Testis (tissue), 2 donors: ENCODE measurements at regions not wholly inside any gene's neighbourhood (a gene's known extent, or its start where the extent isn't known, plus 50 kb on each side); places are given as distances from the start of the nearest gene placed in this dataset.
"Not testable (repeated sequence)": the region's sequence is repeated elsewhere in the genome, so short reads cannot be mapped to it uniquely, and the experiment has no call there.

Experiments used
- DNase-seq: peaks from one replicate; pipeline ENCODE4 v3.0.0-alpha.2; 2019
- H3K27ac ChIP-seq, 2 donors: fragments of 200-600 bp; sonication (generic); one replicate each; pipeline ENCODE4 v1.5.1; 2019
- H3K27me3 ChIP-seq: fragments of 200-600 bp; sonication (generic); one replicate; pipeline ENCODE4 v1.5.1; 2019
- H3K36me3 ChIP-seq: fragments of 200-600 bp; sonication (generic); one replicate; pipeline ENCODE4 v1.5.1; 2017; ENCODE audit warnings: low read depth; ENCODE audit errors: missing control alignments
- H3K4me1 ChIP-seq: fragments of 200-600 bp; sonication (generic); one replicate; pipeline ENCODE4 v1.5.1; 2019
- H3K4me3 ChIP-seq, 2 donors: fragments of 200-600 bp; sonication (generic); one replicate each; pipeline ENCODE4 v1.5.1; 2017 to 2019
- H3K9me3 ChIP-seq: fragments of 200-600 bp; sonication (generic); one replicate; pipeline ENCODE4 v1.5.1; 2017
- CTCF ChIP-seq, 3 experiments: fragments of 450-650 bp in 2 of 3; fragments of 200-600 bp in 1 of 3; sonication (generic) in 1 of 3; IDR thresholded peaks; one replicate each; pipeline ENCODE4 v1.5.1; 2016 to 2019; ENCODE audit warnings: antibody characterized with exemption in 3 of 3, mild to moderate bottlenecking in 2 of 3, moderate library complexity in 1 of 3
- POLR2A ChIP-seq: fragments of 450-650 bp; IDR thresholded peaks from one replicate; pipeline ENCODE4 v1.6.1; 2017; ENCODE audit warnings: antibody characterized with exemption, mild to moderate bottlenecking, moderate library complexity
- WGBS, 2 donors: methylation state at CpG; one replicate each; pipeline ENCODE4 v1.1.5; 2018; 5-methylcytosine and 5-hydroxymethylcytosine counted together
- intact Hi-C: fragments of 100-400 bp; cut with DNase I; formaldehyde crosslinking; loops from one replicate; pipeline ENCODE4 v1.15.1; 2023; ENCODE audit warnings: low total_unique reads

GRCh38 chr12:91743280-91743679 lies 402.4 kb downstream of the BTG1 start:
- Histone ChIP-seq H3K27ac (no peak overlapping the region), H3K4me1 (no peaks in the 10 kb centered on the region), H3K27me3 (no peaks in the 10 kb centered on the region), H3K36me3 (no peaks in the 10 kb centered on the region), H3K9me3 (no peaks in the 10 kb centered on the region), H3K4me3 (no peak overlapping the region)
- WGBS, 2 donors: 84 to 90% methylated on average over 5 of the region's 5 CpGs
- TF ChIP-seq CTCF (IDR thresholded peaks at IDR 0.05): no peak
- TF ChIP-seq POLR2A: no peak
- intact Hi-C loops: no loop called here
- DNase-seq: no peak

- Histone ChIP-seq H3K27me3 (no peaks in the 10 kb centered on the region), H3K4me3 (no peak overlapping the region), H3K27ac (no peak overlapping the region), H3K9me3 (no peaks in the 10 kb centered on the region), H3K36me3 (no peaks in the 10 kb centered on the region), H3K4me1 (no peaks in the 10 kb centered on the region)
- WGBS, 2 donors: 93 to 100% methylated on average over 2 of the region's 2 CpGs
- DNase-seq: no peak
- TF ChIP-seq POLR2A (no peak), CTCF (IDR thresholded peaks at IDR 0.05) (no peak)
- intact Hi-C loops: no loop called here
Observed at GRCh38 chr12:91741932-91742331, 403.7 kb downstream of the BTG1 start.

DNA sequence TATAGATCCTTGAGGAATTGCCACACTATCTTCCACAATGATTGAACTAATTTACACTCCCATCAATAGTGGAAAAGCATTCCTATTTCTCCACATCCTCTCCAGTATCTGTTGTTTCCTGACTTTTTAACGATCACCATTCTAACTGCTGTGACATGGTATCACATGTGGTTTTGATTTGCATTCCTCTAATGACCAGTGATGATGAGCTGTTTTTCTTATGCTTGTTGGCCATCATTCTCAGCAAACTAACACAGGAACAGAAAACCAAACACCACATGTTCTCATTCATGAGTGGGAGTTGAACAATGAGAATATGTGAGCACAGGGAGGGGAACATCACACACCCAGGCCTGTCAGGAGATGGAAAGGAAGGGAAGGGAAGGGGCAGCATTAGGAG lies 411.8 kb downstream of the BTG1 start:
- WGBS, 2 donors: 50 to 53% methylated on average over 1 of the region's 1 CpG
- not testable (repeated sequence) for DNase-seq

DNA sequence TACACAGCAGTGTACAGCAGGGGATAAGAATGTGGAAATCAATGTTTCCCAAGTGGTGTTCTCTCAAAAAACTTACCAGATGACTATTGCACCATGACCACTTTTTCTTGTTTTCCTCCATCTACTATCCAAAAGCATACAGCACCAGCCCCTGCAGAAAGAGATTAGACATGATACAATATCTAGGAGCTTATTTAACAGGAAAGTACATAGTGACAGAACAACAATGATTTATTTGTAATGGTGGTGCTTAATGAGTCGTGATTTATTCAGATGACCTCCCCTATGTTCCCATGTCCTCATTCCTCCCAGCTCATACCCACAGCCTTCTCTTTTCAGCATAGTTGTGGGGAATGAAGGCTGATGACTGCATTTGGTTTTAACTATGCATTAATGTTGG lies 413.6 kb downstream of the BTG1 start:
- no peak overlapping the region for H3K4me3 ChIP-seq
- WGBS, 2 donors: 59 to 64% methylated on average over 1 of the region's 1 CpG
- intact Hi-C loops: no loop called here

More for the DNA sequence above, 411.8 kb downstream of the BTG1 start:
- H3K27me3 ChIP-seq, intact Hi-C loops, H3K27ac ChIP-seq, H3K9me3 ChIP-seq, H3K36me3 ChIP-seq, H3K4me3 ChIP-seq, H3K4me1 ChIP-seq: not testable (repeated sequence)

DNA sequence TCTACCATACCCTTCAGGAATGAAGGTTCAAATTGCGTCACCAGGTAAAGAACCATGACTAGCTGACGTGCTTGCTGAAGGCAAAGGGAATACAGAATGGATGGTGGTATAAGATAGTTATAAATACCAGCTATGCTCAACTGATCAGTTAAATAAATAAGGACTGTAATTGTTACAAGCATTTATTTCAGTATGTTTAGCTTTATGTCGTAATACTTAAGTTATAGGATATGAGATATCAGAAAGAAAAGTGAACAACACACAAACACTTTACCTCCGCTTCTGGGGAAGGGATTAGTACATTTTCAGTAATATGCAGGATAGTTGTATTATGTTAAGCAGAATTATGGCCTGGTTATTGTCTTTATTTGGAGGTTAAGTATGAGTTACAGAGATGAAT lies 416.1 kb downstream of the BTG1 start:
- H3K36me3 ChIP-seq: no peaks in the 10 kb centered on the region
- 92 to 93% methylated on average over 4 of the region's 4 CpGs for WGBS, 2 donors
- no peaks in the 10 kb centered on the region for H3K9me3 ChIP-seq
- no peak overlapping the region for H3K27ac ChIP-seq
- DNase-seq: no peak
- intact Hi-C loops: no loop called here
- TF ChIP-seq POLR2A: no peak
- TF ChIP-seq CTCF (IDR thresholded peaks at IDR 0.05): no peak
- H3K4me3 ChIP-seq: no peak overlapping the region
- no peaks in the 10 kb centered on the region for H3K4me1 ChIP-seq
- H3K27me3 ChIP-seq: no peaks in the 10 kb centered on the region

More for the DNA sequence above, 413.6 kb downstream of the BTG1 start:
- Histone ChIP-seq H3K27me3 (no peaks in the 10 kb centered on the region), H3K9me3 (no peaks in the 10 kb centered on the region), H3K27ac (no peak overlapping the region), H3K36me3 (no peaks in the 10 kb centered on the region), H3K4me1 (no peaks in the 10 kb centered on the region)
- DNase-seq: no peak
- TF ChIP-seq POLR2A: no peak
- TF ChIP-seq CTCF (IDR thresholded peaks at IDR 0.05): no peak
